Anterior cingulate cortex (tissue), 58 donors: ENCODE measurements at regions not wholly inside any gene's neighbourhood (a gene's known extent, or its start where the extent isn't known, plus 50 kb on each side); places are given as distances from the start of the nearest gene placed in this dataset.
A peak's percentile ranks its signal among the peaks of the same experiment; 100 is the strongest.

Source experiments
- DNase-seq, 58 donors: peaks; one replicate each; lab custom pipeline; 2025; lab: John Stamatoyannopoulos, UW

DNA sequence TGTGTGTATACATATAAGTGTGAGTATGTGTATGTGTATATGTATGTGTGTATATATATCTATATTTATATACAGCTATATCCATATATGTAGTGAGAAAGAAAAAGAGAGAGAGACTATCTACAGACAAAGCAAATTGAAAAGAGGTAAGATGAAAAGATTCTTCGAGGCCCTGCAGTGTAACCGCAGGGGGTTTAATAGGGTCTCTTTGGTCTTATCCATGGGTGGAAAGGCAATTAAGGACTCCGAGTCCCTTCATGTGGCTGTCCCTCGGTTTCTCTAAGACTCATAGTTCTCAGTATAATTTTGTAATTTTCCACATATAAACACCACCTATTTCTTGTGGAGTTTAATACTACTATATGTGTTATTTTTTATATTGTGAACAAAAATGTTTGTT is 50.6 kb upstream of the JAZF1 start:
- DNase-seq: no peak

DNA sequence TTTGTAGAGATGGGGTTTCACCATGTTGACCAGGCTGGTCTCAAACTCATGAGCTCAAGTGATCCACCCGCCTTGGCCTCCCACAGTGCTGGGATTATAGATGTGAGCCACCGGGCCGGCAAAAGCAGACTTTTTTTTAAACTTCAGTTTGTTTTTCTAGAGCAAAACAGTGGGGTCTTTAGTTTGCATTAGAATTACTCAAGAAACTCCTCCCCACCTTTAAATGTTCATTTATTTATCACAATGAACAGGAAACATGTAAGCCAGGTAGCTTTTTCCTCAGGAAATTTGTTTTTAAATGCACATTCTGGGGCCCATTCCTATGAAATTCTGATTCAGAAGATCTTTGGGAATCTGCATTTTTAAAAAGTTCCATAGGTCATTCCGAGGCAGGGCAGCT is 56.0 kb upstream of the JAZF1 start:
- DNase-seq: no peak

DNA sequence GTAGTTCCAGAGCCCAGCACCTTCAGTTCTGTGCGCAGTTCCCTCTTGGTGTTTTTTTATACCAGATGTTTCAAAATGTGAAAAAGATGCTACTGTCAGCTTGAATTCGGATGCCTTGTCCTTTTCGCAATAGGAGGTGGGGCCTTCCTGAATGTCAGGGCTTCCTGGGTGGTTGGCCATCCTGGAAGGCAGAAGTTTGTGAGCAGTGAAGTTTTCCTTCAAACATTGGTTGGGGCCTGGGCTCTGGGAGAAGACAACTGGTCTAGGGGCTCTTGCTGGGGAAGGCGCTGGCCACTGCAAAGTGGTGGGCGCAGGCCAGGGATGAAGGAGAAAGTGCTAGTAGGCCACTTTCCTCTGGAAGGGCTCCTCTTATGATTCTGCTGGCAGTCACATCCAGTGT is 56.8 kb upstream of the JAZF1 start:
- DNase-seq: no peak

DNA sequence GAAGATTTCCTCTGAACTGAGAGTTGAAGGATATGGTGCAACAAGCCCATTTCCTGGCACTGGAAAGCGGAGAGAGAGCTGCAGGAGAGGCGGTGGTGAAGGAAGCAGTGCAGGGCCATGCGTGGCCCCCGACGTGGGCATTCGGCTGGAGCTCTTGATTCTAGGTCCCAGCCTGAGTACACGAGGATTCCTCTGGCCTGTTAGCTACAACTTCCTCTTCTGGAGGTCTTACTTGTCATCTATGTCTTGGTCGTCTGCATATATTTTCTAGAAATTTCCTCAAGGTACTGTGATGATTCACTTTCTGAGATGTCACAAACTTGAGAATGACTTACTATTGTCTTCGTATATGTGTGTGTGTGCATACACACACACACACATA is 59.2 kb upstream of the JAZF1 start:
- no peak for DNase-seq

DNA sequence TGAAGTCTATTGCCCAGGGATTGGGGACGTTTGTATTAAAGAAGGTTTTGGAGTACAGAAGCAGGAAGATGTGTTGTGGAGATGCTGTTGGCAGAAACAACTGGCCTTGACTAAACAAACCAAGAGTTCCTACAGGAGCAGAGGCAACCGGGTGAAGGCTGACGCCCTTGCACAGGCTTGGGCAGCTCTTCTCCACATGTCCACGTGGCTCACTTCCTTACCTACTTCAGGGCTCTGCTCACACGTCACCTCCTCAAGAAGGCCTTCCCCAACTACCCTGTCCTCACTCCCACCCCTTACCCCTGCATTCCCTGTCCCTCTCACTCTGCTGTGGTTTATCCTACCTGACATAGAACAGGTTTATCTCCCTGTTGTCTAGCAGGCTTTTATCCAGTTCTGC is 59.9 kb upstream of the JAZF1 start:
- no peak for DNase-seq

DNA sequence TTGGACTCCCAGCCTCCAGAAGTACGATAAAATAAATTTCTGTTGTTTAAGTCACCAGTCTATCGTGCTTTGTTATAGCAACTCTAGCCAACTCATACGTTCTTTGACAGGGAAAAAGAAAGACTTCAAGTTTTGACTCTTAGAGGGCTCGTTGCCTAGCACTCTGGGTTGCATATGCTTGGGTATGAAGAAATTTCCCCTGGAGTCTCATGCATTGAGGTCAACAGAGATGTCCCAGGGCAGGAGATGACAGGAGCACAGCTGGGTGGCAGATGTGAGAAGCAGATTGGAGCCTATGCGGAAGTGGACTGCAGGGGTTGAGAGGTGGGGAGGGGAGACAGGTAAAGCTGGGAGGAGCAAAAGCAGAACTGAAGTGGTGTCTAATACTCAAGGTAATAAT is 63.3 kb upstream of the JAZF1 start:
- no peak for DNase-seq

DNA sequence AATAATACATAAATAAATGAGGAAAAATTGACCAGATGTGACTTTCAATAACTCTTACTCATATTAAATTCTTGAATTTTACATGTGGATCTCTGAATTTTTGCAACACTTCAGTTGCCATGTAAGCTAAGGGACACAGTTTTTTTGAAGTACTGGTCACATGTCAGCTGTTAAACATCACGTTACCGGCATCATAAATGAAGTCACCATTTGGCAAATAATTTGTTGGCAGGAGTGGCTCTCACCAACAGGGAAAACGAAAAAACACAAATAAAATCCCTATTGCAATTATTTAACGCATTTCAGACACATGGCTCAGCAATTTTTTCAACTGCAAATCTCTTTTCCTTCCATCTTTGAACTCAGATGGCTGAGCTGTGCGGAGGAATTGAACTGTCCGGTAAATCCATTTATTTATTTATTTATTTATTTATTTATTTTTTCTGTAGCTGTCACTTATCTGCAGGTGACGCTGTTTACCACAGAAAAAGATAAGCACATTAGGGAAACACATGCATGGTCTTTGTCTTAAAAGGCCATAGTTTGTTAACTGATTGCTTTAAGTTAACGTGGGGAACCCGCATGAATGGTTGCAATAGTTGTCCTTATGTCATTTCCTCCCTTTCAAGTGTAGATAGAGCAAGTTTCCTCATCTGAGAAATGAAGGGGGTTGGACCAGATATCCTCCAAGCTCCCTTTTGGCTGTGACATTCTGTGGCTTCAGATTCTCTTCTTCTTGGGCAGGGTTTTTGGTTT is 64.7 kb upstream of the JAZF1 start:
- no peak for DNase-seq

DNA sequence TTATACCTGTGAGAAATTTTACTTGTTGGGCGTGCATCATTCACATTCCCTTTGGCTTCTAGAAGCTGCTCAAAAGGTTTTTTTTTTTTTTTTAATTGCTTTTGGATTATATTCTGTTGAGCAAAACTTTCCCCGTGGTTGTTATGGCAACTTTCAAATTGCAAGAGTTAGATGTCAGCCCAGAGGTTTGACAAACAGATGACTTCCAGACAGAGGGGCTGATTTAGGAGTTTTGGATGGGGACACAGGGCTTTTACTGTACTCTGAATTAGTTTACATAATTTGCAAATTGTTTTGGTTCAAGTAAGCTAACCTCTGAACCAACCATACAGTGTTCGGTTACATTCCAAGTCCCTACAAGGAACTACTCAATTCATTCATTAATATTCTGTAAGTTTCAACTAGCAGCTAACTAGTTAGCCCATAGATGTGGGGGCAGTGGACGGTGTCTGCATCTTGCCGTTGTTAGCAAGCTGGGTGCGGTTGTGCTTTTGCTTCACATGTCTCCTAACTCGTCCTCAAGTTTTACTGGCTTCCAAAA is 66.4 kb upstream of the JAZF1 start:
- DNase-seq: no peak

DNA sequence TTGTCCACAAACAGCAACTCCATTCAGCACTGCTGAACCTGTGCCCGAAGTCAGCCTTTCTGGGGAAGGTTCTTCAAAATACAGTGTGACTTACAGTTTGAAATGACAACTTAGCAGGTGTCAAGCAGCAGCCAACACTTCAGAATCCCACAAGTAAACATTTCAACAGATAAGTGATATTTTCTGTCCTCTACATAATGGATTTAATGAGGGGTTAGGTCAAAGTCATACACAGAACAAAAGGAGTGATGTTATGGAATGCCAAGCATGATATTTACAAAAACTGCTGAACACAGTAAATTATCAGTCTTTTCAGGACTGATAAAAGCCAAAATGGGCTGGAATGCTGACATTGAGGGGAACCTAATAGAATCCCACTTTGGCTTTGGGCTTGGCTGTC is 77.6 kb upstream of the JAZF1 start:
- no peak for DNase-seq

DNA sequence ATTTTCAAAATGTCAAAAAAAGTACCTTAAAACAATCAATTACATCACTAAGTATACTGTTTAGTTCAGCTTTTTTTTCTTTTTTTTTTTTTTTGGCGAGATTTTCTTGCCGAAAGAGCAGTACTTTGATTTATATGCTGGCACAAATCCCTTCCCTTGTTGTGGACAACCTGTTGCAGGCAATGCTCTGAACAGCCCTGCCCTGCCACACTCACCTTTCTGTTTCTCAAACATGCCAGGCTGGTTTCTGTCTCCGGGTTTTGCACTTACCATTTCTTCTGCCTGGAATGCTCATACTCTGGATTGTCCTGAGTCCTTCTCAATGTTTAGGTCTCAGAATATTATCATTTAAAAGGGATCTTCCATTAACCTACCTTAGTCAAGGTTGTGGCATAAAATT is 80.4 kb upstream of the JAZF1 start:
- no peak for DNase-seq

DNA sequence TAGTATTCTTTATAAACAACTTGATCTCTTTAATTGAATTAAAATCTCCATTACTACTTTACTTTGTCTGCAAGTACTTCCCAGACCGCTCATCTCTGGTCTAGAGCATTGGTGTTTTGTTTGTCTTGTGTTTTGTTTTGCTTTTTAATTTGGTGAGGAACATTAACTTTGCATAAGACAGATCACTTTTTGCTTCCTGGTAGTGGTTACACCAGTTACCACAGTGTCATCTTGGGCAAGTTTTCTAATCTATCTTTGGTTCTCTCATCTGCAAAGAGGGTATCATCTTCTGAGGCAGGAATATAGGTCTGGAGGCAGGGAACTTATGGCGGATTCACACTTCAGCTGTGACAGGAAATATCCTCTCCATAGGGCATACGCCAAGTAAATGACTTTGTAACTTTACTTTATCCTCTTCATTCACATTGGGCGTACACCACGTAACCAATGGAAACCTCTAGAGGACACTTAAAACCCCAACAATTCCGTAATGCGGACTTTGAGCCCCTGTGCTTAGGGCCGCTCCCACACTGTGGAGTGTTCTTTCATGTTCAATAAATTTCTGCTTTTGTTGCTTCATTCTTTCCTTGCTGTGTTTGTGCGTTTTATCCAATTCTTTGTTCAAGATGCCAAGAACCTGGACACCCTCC is 83.2 kb upstream of the JAZF1 start:
- no peak for DNase-seq

DNA sequence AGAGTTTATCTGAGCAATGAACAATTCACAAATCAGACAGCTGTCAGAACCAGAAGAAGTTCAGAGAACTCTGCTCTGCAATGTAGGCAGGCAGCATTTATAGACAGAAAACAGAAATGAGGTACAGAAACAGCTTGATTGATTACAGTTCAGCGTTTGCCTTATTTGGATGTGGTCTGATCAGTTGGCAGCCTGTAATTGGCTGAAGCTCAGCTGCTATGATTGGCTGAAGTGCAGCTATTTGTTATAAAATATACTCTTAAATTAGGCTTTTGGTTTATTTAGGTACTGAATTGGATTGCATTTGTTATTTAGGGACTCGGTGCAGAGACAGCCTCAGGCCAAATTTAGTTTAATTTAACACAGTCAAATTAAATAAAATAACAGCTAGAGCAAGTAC is 85.8 kb upstream of the JAZF1 start:
- peak in 10 of 58 donors; percentile 0 to 17 (median 3) for DNase-seq

DNA sequence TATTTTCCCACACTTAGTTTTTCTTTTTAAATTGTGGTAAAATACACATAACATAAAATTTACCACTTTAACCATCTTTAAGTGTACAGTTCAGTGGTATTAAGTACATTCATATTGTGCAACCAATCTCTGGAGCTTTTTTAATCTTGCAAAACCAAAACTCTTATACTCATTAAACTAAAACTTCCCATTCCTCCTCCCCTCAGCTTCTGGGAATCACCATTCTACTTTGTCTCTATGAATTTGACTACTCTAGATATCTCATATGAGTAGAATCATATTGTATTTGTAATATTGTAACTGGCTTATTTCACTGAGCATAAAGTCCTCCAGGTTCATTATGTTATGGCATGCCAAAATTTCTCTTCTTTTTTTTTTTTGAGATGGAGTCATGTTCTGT is 86.4 kb upstream of the JAZF1 start:
- no peak for DNase-seq

DNA sequence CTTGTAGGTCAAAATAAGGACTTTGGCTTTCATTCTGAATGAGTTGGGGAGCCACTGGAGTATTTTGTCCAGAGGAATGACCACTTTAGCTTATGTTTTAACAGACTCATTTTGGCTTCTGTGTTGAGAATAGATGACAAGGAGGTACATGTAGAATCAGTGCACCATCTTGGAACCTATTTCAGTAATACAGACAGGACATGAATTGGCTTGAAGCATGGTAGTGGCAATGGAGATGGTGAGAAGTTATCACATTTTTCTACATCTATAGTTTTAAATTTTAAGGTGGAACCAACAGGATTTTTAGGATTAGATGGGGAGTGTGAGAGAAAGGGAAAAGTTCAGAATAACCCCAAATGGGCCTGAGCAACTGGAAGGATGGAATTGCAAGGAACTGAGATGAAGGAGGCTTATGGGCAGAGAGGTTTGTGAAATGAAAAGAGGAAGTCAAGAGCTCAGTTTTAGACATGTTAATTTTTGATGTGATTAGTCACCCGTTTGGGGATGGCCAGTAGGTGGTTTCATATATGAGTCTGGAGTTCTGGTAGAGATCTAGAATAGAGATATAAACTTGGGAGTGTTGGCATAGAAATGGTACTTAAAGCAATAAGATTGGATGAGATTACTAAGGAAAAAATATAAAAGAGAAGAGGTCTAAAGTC is 89.2 kb upstream of the JAZF1 start:
- no peak for DNase-seq

DNA sequence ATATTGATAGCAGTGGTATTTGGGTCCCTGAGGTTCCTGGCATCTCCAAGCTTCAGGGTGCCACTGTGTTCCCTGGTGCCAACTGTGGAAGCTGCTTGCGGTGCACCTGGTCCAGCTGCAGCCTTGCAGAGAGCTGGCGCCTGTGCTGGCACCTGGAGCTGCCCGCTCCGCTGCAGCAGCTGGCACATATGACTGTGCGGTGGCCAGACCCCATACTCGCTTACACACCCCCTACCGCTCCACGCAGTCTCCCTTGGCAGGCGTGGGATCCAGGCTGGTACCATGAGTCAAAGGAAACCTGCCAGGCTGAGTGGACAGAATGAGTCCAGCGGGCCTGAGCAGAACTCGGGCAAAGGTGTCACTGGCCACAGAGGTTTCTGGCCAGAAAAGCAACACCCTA is 89.9 kb upstream of the JAZF1 start:
- peak in 1 of 58 donors; percentile 1 for DNase-seq

DNA sequence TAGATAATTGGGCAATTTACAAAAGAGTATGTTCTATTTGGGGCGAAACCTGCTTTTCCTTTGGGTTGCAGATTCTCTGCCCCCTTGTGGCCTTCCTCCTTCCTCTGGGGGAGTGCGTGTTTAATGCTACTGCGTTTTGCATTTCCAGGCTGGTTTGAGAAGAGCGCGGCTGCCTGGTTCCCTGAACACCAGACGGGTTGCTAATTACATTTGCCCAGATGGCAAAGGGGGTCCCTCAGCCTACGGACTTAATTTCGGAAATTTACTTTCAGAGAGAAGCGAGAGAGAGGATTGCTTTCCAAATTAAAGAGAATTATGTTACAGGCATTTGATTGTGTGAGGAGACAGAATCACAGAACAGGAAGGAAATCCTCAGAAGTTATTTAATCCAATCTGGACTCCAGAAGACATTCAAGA is 91.9 kb upstream of the JAZF1 start:
- DNase-seq: peak in 49 of 58 donors; percentile 3 to 69 (median 29)

DNA sequence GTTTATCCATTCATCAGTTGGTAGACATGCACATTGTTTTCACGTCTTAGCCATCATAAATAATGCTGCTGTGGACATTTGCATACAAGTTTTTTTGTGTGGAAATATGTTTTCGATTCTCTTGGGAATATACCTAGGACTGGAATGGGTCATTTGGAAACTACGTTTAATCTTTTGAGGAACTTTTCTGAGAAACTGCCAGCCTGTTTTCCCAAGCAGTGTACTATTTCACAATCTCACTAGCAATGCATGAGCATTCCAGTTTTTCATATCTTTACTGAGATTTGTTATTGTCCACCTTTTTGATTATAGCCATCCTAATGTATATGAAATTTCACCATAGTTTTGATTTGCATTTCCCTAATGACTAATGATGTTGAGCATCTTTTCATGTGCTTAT is 95.7 kb upstream of the JAZF1 start:
- no peak for DNase-seq

DNA sequence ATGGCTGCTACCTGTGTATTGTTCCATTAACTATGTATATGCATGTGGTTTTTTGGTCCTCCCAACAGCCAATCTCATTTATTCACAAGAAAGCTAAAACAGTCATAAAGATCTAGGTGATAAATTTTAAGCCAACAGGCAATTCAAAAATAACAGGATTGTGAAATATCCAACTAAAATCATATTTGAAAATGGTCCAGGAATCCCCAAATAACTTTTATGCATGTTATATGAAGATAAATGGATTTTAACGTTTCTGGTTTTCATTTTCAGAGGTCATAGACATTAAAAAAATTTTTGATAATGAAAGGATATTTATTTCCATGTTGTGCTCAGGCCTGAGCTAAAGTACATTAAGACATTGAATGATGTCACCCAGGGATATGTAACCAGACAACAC is 96.8 kb upstream of the JAZF1 start:
- no peak for DNase-seq

DNA sequence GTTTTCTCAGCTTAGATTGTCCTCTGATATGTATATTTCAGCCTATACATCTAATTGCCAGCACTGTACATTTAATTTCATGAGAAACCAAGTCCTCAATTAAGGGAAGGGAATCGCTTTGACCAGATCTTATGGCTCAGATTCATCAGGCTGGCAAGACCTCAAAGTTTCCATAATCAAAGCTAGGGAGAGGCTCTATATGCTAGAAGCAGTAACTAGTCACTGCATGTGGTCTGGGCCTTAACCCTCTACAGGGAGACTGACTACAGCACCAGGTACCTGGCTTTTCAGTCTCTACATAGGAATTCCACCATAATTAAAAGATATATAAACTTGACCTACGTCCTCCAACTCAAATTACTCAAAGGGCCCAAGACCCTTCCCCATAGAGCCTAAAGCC is 97.4 kb upstream of the JAZF1 start:
- no peak for DNase-seq

DNA sequence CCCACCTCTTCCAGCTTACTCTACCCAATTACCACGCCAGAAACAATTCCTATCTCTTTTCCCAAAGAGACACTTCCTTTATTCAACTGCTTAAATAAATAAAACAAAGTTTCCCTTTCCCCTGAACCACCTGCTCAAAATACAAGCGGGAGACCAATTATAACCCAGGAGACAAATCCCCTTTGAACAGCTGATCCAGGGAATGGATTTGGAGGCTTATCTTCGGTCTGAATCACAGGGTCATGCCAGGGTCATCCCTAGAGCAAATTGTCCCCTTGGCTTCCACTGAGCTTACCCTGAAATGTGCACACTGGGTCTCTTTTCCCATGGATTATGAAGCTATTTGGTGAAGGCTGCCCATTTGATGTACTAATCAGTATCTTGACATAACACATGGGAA is 99.9 kb upstream of the JAZF1 start:
- no peak for DNase-seq

DNA sequence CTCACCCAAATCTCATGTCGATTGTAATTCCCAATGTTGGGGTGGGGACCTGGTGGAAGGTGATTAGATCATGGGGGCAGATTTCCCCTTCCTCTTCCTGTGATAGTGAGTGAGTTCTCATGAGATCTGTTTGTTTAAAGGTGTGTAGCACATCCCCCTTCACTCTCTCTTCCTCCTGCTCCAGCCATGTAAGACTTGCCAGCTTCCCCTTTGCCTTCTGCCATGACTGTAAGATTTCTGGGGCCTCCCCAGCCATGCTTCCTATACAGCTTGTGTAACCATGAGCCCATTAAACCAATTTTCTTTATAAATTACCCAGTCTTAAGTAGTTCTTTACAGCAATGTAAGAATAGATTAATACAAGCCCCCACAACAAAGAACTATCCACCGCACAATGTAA is 109.9 kb upstream of the JAZF1 start:
- DNase-seq: no peak

DNA sequence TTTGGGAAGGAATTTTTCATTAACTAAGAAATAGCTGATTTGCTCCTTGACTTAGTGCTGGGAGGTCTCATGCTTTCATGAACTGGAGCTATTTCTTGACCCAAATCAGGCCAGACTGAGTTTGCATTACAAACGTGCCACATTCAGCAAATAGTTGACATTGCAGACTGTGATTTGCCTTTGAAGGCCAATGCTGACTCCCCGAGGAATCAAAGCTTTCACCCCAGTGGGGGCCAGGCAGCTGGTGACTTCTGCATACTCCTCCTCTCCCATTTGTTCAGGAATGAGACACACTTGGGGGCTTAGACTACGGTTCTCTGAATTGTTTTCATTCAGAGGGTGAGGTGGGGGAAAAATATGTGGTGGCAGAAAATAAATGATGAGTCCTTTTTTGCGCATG is 111.0 kb upstream of the JAZF1 start:
- DNase-seq: no peak
